ENCODE measurements at regions not wholly inside any gene's neighbourhood (a gene's known extent, or its start where the extent isn't known, plus 50 kb on each side); places are given as distances from the start of the nearest gene placed in this dataset.

GRCh38 chr21:35294231-35294898 is 245.3 kb upstream of the RUNX1 start:
- H2AFZ ChIP-seq (ENCODE audit: low read length): no peak overlapping the region
- WGBS (ENCODE audit: extremely low coverage, insufficient read length, low lambda C conversion rate): no CpG with 5 or more reads among the region's 16 CpGs

More at GRCh38 chr21:35294231-35294898, 245.3 kb upstream of the RUNX1 start:
- Histone ChIP-seq H3K79me1 (ENCODE audit: insufficient read depth, low read depth, low read length, poor library complexity, severe bottlenecking) (no peaks in the 10 kb centered on the region), H3K9me3 (ENCODE audit: control insufficient read depth, low read depth, low read length) (no peaks in the 10 kb centered on the region), H2BK15ac (ENCODE audit: low read depth, low read length) (no peak overlapping the region), H3K4ac (ENCODE audit: low read depth, low read length) (no peak overlapping the region), H2BK5ac (ENCODE audit: insufficient read length, low read length) (no peak overlapping the region), H3K79me2 (ENCODE audit: insufficient read depth, low read length) (no peaks in the 10 kb centered on the region), H3K23ac (ENCODE audit: insufficient read length, low read depth, low read length) (no peak overlapping the region), H3K9ac (ENCODE audit: extremely low read depth, insufficient read length, low read length) (no peak overlapping the region), H2BK12ac (ENCODE audit: insufficient read length, low read depth, low read length) (no peak overlapping the region), H2AK5ac (ENCODE audit: insufficient read length, low read length) (no peak overlapping the region), H4K5ac (ENCODE audit: insufficient read length, low read depth, low read length) (no peak overlapping the region), H3K56ac (ENCODE audit: insufficient read length, low read depth, low read length) (no peak overlapping the region), H3K14ac (ENCODE audit: insufficient read depth, low read length) (no peak overlapping the region), H3T11ph (ENCODE audit: low read length) (no peak overlapping the region), H2BK20ac (ENCODE audit: low read depth, low read length, poor library complexity, severe bottlenecking) (no peak overlapping the region), H3K4me1 (ENCODE audit: insufficient read depth, low read length) (peaks cover 8% of the 10 kb centered on the region; the same call in 1 of the 2 replicates), H4K20me1 (ENCODE audit: control insufficient read depth, insufficient read depth, insufficient read length) (no peaks in the 10 kb centered on the region), H3K4me2 (ENCODE audit: insufficient read depth, insufficient read length, low read length) (no peak overlapping the region), H4K91ac (ENCODE audit: insufficient read length, low read depth, low read length) (no peak overlapping the region), H3K27ac (ENCODE audit: insufficient read length, low read depth, low read length) (no peak overlapping the region), H2BK120ac (ENCODE audit: low read depth, low read length, poor library complexity, severe bottlenecking) (no peak overlapping the region), H3K23me2 (ENCODE audit: insufficient read length, low read depth, low read length, poor library complexity, severe bottlenecking) (no peaks in the 10 kb centered on the region), H4K8ac (replicated peaks; ENCODE audit: insufficient read length, low read depth, low read length) (no peak overlapping the region), H3K27me3 (ENCODE audit: insufficient read depth, low read length) (no peaks in the 10 kb centered on the region), H3K18ac (ENCODE audit: insufficient read length, low read depth, low read length) (no peak overlapping the region)
- H3K9me3 Mint-ChIP-seq: peaks cover 2 to 3% of the 10 kb centered on the region in 2 experiments; a peak in 2 of 5 replicates
- no peak overlapping the region for H3K4me3 Mint-ChIP-seq
- DNase-seq: no peak
- no peak for TF ChIP-seq CTCF (conservative IDR thresholded peaks at IDR 0.05)
- H3K27me3 Mint-ChIP-seq (ENCODE audit: low read depth): peaks cover 2% of the 10 kb centered on the region; the same call in 1 of the 2 replicates
- peak overlapping the region in 1 of 3 experiments; percentile 92; a peak in 2 of 7 replicates for H3K27ac Mint-ChIP-seq
- H3K4me1 Mint-ChIP-seq: peaks cover 20 to 27% of the 10 kb centered on the region in 2 experiments
- H3K36me3 Mint-ChIP-seq (ENCODE audit: insufficient read depth in 1 of 3, low read depth in 3 of 3): peaks cover 0 to 4% (median 0%) of the 10 kb centered on the region in 3 experiments; a peak in 1 of 7 replicates

Measured in H9 (cell line).